Activated naive CD8-positive, alpha-beta T cell treated with anti-CD3 and anti-CD28 coated beads, Interleukin-2, amount 10 ng/mL, durations not matched to agents 7 days and 5 days (primary cell): ENCODE measurements at regions not wholly inside any gene's neighbourhood (a gene's known extent, or its start where the extent isn't known, plus 50 kb on each side); places are given as distances from the start of the nearest gene placed in this dataset.

Experiments used
- ATAC-seq: fragments of 150-1000 bp; cut with Tn5 transposase; one replicate; pipeline ENCODE4 v1.10.0; 2021; ENCODE audit warnings: low read depth, moderate library complexity
- POLR2A ChIA-PET: fragments of 350-600 bp; sonication (Branson Sonifier 250); formaldehyde crosslinking; loops from one replicate; lab custom pipeline; 2021; ENCODE audit warnings: antibody characterized with exemption; lab: Charles Lee
- DNase-seq: peaks from one replicate; pipeline ENCODE4 v3.0.0; 2021
- H3K27ac Mint-ChIP-seq: one replicate; pipeline ENCODE4 v1.8.0; 2022; ENCODE audit warnings: mild to moderate bottlenecking, mixed read lengths
- H3K27me3 Mint-ChIP-seq: one replicate; pipeline ENCODE4 v1.8.0; 2022; ENCODE audit warnings: mild to moderate bottlenecking, moderate library complexity, mixed read lengths
- H3K36me3 Mint-ChIP-seq: one replicate; pipeline ENCODE4 v1.8.0; 2021; ENCODE audit warnings: mild to moderate bottlenecking, mixed read lengths
- H3K4me1 Mint-ChIP-seq: one replicate; pipeline ENCODE4 v1.8.0; 2021; ENCODE audit warnings: mixed read lengths
- H3K4me3 Mint-ChIP-seq: one replicate; pipeline ENCODE4 v1.8.0; 2022; ENCODE audit warnings: mild to moderate bottlenecking, moderate library complexity, mixed read lengths
- H3K9me3 Mint-ChIP-seq: one replicate; pipeline ENCODE4 v1.8.0; 2021; ENCODE audit warnings: mixed read lengths

DNA sequence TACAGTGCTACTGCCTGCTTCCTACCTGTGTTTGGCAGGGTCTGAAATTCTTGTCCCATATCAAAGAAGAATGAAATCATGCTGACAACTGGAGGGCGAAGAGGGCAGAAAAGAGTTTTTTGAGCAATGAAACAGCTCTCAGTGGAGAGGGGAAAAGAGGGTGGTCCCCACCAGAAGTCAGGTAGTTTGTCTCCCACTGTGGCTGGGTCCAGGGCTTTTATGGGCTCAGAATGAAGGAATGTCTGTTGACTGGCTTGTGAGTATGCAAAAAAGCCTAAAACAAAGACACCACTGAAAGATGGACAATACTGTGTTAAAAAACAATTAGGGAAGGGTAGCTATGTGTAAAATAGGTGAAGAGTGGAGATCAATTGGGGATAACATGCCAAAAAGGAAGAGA is 115.0 kb downstream of the ADAM29 start:
- no peaks in the 10 kb centered on the region for H3K36me3 Mint-ChIP-seq
- H3K4me1 Mint-ChIP-seq = no peaks in the 10 kb centered on the region
- DNase-seq (no peak), ATAC-seq (no peak)
- no peak overlapping the region for H3K4me3 Mint-ChIP-seq
- H3K27ac Mint-ChIP-seq = no peak overlapping the region
- POLR2A ChIA-PET = no interaction called here
- peaks cover 2% of the 10 kb centered on the region for H3K9me3 Mint-ChIP-seq
- H3K27me3 Mint-ChIP-seq = no peaks in the 10 kb centered on the region

DNA sequence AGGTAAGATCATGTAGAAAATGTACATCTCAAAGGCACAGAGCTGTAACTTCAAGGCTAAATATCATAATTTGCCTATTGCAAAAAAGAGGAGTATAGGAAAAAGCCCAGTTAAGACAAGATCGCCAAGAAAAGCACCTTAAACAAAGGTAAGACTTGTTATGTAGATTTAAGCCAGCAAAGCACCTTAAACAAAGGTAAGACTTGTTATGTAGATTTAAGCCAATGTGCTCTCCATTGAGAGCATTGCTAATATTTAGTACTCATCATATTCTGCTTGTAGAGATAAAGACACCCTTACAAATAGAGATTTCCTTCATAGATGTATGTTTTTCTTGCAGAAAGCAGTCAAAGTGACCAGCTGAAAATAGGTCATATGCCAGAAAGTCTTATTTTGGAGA is 115.8 kb downstream of the ADAM29 start:
- DNase-seq (no peak), ATAC-seq (no peak)
- Mint-ChIP-seq H3K4me3 (no peak overlapping the region), H3K9me3 (no peaks in the 10 kb centered on the region), H3K27ac (no peak overlapping the region), H3K27me3 (no peaks in the 10 kb centered on the region), H3K36me3 (no peaks in the 10 kb centered on the region), H3K4me1 (no peaks in the 10 kb centered on the region)
- POLR2A ChIA-PET = no interaction called here

DNA sequence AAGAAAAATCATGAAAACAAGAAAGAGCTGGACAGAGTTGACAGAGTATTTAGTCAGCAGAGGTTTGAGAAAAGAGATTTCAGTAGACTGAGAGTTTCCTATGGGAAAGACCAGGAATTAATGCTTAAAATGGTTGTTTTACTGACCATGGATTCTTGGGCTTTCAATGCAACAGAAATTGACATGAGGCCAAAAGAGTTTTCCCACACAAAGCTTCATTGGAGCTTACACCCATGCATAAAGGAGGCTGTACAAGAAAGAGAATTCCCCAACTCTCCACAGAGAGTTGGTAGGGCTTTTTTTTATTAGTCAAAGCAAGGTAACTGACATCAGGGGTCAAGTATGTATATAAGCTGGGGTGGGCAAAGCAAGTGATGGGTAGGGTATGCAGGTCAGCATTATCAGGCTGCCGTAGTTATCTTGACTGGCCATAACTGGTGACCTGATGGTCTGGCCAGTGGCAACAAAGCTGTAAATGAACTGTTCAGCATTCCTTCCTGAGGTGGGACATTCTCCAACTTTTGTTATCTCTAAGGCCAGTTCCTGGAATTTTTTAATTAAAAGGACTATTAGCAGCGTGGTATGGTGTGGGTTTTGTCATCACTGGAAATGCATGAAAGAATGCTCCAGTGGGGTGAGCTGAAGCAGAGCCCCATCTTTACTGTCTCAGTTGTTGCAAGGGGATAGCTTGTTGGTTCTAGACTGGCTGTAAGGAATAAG is 117.0 kb downstream of the ADAM29 start:
- H3K36me3 Mint-ChIP-seq = no peaks in the 10 kb centered on the region
- H3K4me1 Mint-ChIP-seq = no peaks in the 10 kb centered on the region
- no peaks in the 10 kb centered on the region for H3K9me3 Mint-ChIP-seq
- no peak overlapping the region for H3K27ac Mint-ChIP-seq
- POLR2A ChIA-PET = no interaction called here
- ATAC-seq = no peak
- no peaks in the 10 kb centered on the region for H3K27me3 Mint-ChIP-seq
- no peak for DNase-seq
- H3K4me3 Mint-ChIP-seq = no peak overlapping the region

DNA sequence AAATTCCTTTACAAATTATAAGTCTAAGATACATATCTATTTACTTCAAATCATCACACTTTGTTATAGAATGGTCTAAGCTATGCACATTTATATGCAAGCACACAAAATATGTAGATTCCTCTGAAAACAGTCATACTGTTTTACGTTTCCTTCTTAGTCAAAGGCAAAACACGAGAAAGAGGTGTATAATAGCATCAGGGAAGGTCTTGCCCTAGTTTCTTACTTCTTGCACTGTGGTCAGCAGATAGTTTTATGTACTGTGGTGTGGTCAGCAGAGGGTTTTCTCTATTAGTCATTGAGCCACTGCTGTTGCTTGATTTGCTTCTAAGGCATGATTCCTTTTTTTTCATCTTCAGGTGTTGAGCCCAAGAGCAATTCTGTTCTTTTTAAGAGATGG is 117.7 kb downstream of the ADAM29 start:
- H3K4me3 Mint-ChIP-seq = no peak overlapping the region
- H3K27ac Mint-ChIP-seq = no peak overlapping the region
- ATAC-seq (no peak), DNase-seq (no peak)
- H3K9me3 Mint-ChIP-seq = no peaks in the 10 kb centered on the region
- H3K4me1 Mint-ChIP-seq = no peaks in the 10 kb centered on the region
- POLR2A ChIA-PET = no interaction called here
- no peaks in the 10 kb centered on the region for H3K27me3 Mint-ChIP-seq
- H3K36me3 Mint-ChIP-seq = no peaks in the 10 kb centered on the region

DNA sequence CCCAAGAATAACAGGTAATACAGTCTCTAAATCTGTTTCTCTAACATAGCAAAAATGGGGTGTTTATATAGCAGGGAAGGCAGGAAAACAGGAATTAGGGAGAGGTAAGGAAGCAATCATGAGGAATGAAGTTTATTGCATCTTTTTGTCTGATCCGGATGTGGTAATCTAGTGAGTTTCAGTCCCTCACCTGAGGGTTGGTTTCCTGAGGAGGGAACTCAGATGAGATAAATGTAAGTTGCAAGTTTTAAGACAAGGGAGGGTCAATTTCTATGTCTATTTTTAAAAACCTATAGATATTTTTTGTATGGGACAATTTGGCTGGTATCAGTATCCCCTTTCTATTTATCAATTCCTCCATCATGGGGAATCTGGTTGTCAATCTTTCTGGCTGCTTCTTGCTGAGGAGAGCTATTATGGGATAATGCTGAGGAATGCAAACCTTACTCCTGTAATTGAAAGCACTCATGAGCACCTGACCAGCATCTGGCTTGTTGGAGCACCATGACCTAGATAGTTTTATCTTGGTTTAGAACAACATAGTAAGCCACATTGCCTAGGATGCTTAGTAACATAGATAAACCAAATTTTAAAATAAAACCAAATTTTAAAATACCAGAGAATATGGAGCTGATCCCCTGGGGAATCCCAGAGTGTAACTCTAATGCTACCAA is 130.1 kb downstream of the ADAM29 start:
- no peaks in the 10 kb centered on the region for H3K4me1 Mint-ChIP-seq
- H3K27me3 Mint-ChIP-seq = no peaks in the 10 kb centered on the region
- DNase-seq = no peak
- POLR2A ChIA-PET = no interaction called here
- no peak overlapping the region for H3K27ac Mint-ChIP-seq
- no peak overlapping the region for H3K4me3 Mint-ChIP-seq
- H3K36me3 Mint-ChIP-seq = no peaks in the 10 kb centered on the region
- no peak for ATAC-seq
- H3K9me3 Mint-ChIP-seq = peaks cover 1% of the 10 kb centered on the region

DNA sequence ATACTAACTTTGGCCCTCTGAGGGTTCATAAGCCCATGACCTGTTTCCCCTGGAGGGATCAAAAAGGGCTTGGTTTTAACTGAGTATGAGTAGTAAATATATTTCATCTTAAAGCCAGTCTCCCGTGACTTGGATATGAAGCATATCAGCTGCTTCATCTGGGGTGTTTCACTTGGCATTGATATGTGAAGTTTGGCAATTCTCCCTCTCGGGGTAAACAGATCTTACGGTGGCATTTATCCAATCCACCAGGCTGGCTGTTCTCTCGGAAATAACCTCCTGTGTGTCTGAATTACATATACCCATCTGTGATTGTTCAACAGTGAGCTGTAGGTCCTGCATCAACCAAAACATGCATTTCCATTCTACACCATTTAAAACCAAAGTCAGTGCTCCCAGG is 130.7 kb downstream of the ADAM29 start:
- no peak overlapping the region for H3K27ac Mint-ChIP-seq
- no peaks in the 10 kb centered on the region for H3K27me3 Mint-ChIP-seq
- POLR2A ChIA-PET = no interaction called here
- no peaks in the 10 kb centered on the region for H3K4me1 Mint-ChIP-seq
- peaks cover 1% of the 10 kb centered on the region for H3K9me3 Mint-ChIP-seq
- no peak overlapping the region for H3K4me3 Mint-ChIP-seq
- H3K36me3 Mint-ChIP-seq = no peaks in the 10 kb centered on the region
- DNase-seq = no peak
- no peak for ATAC-seq

DNA sequence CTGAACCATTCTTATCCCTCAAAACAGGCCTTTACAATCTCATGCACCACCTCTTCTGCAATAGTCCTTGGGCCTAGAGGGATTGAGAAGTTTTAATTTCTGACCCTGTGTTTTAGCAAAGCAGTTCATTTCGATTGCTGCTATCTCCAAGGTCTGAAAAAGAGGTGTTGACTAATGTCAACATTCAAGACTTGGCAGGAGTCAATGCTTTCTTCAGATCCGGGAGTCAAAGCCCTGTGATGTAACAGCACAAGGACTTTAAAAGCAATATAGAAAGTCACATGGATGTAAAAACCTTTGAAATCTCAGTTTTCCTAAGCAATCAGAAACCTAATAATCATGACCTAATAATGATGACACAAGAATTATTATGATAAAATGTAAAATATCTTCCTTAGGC is 133.8 kb downstream of the ADAM29 start:
- no peak overlapping the region for H3K27ac Mint-ChIP-seq
- no peak overlapping the region for H3K4me3 Mint-ChIP-seq
- peaks cover 1% of the 10 kb centered on the region for H3K9me3 Mint-ChIP-seq
- no peaks in the 10 kb centered on the region for H3K4me1 Mint-ChIP-seq
- no peaks in the 10 kb centered on the region for H3K27me3 Mint-ChIP-seq
- H3K36me3 Mint-ChIP-seq = no peaks in the 10 kb centered on the region
- no peak for DNase-seq
- no peak for ATAC-seq
- POLR2A ChIA-PET = no interaction called here

DNA sequence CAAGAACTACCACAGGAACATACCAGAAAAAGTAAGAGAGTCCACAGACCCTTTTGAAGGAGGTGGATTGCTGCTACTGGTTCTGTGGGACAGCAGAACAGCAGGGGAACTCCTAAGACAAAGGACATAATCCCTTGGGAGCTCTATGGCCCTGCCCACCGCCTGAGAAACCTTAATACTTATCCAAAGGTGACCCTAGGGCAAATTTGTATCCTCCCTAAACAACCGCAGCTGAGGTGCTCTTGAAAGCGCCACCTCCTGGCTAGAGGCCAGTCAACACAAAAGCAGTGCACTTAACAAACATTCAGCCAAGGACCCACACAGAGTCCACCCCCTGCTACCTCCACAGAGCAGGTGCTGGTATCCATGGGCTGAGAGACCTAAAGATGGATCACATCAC is 136.8 kb downstream of the ADAM29 start:
- POLR2A ChIA-PET = no interaction called here
- no peak overlapping the region for H3K27ac Mint-ChIP-seq
- ATAC-seq = no peak

DNA sequence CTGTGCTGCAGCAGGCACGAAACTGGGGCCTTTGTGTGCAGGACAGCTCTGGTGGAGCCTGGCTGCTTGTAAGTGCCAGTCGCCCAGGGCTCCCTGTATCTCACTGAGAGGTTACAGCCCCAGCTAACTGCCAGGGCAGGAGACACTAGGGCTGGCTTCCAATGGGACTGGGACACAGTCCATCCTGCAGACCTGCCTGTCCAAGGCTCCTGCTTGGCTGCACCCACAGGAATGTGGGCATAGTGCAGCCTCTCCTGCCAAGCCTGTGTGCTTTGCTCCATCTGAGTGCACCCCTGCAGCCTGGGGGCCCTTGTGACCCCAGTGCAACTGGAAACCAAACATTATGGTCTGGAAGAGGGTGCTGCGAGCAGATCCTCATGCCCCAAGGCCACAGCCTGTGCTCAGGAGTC is 144.0 kb downstream of the ADAM29 start:
- H3K4me1 Mint-ChIP-seq = no peaks in the 10 kb centered on the region
- POLR2A ChIA-PET = no interaction called here
- ATAC-seq (no peak), DNase-seq (no peak)
- no peaks in the 10 kb centered on the region for H3K27me3 Mint-ChIP-seq
- no peaks in the 10 kb centered on the region for H3K36me3 Mint-ChIP-seq
- no peak overlapping the region for H3K4me3 Mint-ChIP-seq
- H3K9me3 Mint-ChIP-seq = no peaks in the 10 kb centered on the region
- no peak overlapping the region for H3K27ac Mint-ChIP-seq

More for the DNA sequence above, 136.8 kb downstream of the ADAM29 start:
- H3K4me3 Mint-ChIP-seq = no peak overlapping the region
- no peaks in the 10 kb centered on the region for H3K4me1 Mint-ChIP-seq
- H3K9me3 Mint-ChIP-seq = peaks cover 1% of the 10 kb centered on the region
- no peak for DNase-seq
- no peaks in the 10 kb centered on the region for H3K36me3 Mint-ChIP-seq
- no peaks in the 10 kb centered on the region for H3K27me3 Mint-ChIP-seq

DNA sequence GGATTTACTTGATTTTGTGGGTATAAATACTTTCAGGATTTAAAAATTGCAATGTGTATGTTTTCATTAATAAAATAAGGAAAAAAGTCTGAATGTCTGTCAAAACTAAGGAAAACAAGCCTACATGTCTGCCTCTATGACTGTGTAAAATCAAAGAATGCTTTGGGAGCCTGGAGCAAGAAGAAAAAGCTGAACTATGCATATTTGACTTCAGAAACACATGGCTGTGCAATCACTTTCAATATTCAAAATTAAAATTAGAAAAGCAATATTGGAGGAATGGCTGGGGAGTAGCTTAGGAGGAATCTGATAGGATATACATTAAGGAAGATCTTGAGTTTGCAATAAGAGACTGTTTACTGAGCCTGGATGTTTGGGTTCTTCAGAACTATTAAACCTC is 147.1 kb downstream of the ADAM29 start:
- no peaks in the 10 kb centered on the region for H3K36me3 Mint-ChIP-seq
- H3K9me3 Mint-ChIP-seq = peaks cover 2% of the 10 kb centered on the region
- H3K27me3 Mint-ChIP-seq = no peaks in the 10 kb centered on the region

DNA sequence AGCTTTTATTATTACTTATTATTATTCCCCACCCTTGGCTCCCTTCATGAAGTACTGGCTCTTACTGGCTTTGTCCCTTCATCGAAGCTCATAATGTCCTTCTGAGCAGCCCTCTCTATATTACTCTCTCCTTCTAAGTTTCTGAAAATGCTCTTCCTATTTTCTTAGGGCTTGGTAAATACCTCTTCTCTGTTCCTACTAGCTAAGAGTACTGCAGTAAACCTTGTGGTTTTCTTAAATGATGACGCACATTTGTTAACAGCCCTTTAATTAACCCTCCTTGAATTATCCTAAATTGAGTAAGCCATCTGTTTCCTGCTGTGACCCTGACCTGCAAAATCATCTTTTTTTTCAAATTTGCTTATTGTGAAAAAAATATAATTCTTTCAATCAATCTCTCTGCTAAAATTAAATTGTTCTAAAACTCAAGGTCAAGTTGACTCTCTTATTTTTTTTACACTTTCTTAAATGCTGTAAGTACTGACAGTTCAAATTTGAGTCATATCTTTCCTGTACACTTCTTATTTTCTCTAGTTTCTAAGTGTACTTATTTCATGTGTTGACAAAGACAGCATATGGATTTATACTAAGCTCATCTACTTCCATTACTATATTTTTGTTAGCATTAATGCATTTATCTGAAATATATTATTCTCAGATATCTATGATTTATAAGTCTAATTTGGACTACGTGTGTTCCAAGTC is 148.9 kb downstream of the ADAM29 start:
- no peaks in the 10 kb centered on the region for H3K27me3 Mint-ChIP-seq
- ATAC-seq = no peak
- no peaks in the 10 kb centered on the region for H3K4me1 Mint-ChIP-seq
- no peak overlapping the region for H3K27ac Mint-ChIP-seq
- H3K9me3 Mint-ChIP-seq = peaks cover 2% of the 10 kb centered on the region
- POLR2A ChIA-PET = no interaction called here
- H3K4me3 Mint-ChIP-seq = no peak overlapping the region
- H3K36me3 Mint-ChIP-seq = no peaks in the 10 kb centered on the region
- no peak for DNase-seq

More for the DNA sequence above, 147.1 kb downstream of the ADAM29 start:
- H3K27ac Mint-ChIP-seq = no peak overlapping the region
- DNase-seq = no peak
- no peak overlapping the region for H3K4me3 Mint-ChIP-seq
- POLR2A ChIA-PET = no interaction called here
- no peaks in the 10 kb centered on the region for H3K4me1 Mint-ChIP-seq
- no peak for ATAC-seq

DNA sequence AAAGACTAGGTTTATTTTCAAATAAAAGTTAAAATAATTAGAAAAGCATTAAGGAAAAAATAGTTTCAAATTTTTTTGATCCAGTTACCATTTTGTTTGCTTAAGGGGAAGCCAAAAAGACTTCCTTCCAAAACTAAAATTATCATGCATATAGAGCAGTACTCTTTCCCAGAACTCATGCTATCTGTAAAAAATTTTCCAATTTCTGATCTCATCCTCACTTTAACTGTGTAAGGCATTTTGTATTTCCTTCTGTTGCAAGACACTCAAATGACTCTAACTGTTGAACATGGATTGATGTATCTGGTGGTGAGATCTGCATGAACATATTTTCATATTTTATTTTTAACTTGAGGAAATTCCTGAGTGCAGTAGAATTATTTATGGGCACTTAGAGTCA is 150.1 kb downstream of the ADAM29 start:
- no peaks in the 10 kb centered on the region for H3K27me3 Mint-ChIP-seq
- no peak overlapping the region for H3K4me3 Mint-ChIP-seq
- H3K4me1 Mint-ChIP-seq = no peaks in the 10 kb centered on the region
- no peak overlapping the region for H3K27ac Mint-ChIP-seq
- H3K36me3 Mint-ChIP-seq = no peaks in the 10 kb centered on the region
- peaks cover 2% of the 10 kb centered on the region for H3K9me3 Mint-ChIP-seq
- ATAC-seq = no peak
- no peak for DNase-seq
- POLR2A ChIA-PET = no interaction called here

DNA sequence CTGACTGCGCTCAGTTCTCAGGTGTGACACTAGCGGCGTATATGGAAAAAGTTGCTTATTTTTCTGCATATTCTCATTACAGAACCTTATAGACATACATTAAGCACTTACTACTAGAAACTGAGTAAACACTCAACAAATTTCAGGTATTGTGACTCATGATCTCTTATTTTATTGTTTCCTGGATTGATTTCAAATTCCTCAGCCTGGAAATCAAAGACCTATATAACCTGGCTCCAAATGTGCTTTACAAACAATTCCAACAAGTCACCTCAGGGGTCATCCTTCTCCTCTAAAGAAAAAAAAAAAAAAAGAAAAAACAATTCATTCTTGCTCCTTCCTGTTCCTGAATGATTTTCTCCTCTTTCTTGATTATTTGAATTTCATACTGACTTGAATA is 152.3 kb downstream of the ADAM29 start:
- Mint-ChIP-seq H3K4me1 (no peaks in the 10 kb centered on the region), H3K9me3 (peaks cover 2% of the 10 kb centered on the region), H3K36me3 (no peaks in the 10 kb centered on the region), H3K27me3 (no peaks in the 10 kb centered on the region), H3K4me3 (no peak overlapping the region), H3K27ac (no peak overlapping the region)
- DNase-seq = no peak
- POLR2A ChIA-PET = no interaction called here
- no peak for ATAC-seq

DNA sequence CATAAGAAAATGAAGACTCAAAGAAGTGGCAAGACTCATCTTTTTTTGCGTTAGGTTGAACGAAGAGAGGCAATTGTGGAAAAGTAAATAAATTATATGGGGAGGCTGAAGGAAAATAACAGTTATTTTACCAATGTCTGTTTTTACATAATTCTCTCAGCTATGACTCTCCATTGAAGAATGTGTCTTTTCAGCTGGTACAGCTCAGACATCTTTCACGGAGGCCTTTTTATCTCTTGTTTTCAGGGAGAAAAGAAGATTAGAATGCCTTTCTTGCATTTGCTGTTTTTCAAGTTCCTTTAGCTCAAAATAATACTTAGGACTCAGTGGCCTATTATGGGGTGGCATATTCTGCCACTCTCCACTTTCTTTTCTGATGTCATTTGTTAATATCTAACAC is 153.0 kb downstream of the ADAM29 start:
- Mint-ChIP-seq H3K4me1 (no peaks in the 10 kb centered on the region), H3K27ac (no peak overlapping the region), H3K27me3 (no peaks in the 10 kb centered on the region), H3K36me3 (no peaks in the 10 kb centered on the region), H3K9me3 (peaks cover 2% of the 10 kb centered on the region), H3K4me3 (no peak overlapping the region)
- ATAC-seq = no peak
- DNase-seq = no peak
- POLR2A ChIA-PET = no interaction called here
